Activated CD4-positive, CD25-positive, alpha-beta regulatory T cell treated with anti-CD3 and anti-CD28 coated beads, Interleukin-2, amount 50 U/mL, for 72 hours (primary cell): ENCODE measurements at regions not wholly inside any gene's neighbourhood (a gene's known extent, or its start where the extent isn't known, plus 50 kb on each side); places are given as distances from the start of the nearest gene placed in this dataset.
"Not testable (repeated sequence)": the region's sequence is repeated elsewhere in the genome, so short reads cannot be mapped to it uniquely, and the experiment has no call there.

Experiments
- DNase-seq: peaks from one replicate; pipeline ENCODE4 v3.0.0; 2021

DNA sequence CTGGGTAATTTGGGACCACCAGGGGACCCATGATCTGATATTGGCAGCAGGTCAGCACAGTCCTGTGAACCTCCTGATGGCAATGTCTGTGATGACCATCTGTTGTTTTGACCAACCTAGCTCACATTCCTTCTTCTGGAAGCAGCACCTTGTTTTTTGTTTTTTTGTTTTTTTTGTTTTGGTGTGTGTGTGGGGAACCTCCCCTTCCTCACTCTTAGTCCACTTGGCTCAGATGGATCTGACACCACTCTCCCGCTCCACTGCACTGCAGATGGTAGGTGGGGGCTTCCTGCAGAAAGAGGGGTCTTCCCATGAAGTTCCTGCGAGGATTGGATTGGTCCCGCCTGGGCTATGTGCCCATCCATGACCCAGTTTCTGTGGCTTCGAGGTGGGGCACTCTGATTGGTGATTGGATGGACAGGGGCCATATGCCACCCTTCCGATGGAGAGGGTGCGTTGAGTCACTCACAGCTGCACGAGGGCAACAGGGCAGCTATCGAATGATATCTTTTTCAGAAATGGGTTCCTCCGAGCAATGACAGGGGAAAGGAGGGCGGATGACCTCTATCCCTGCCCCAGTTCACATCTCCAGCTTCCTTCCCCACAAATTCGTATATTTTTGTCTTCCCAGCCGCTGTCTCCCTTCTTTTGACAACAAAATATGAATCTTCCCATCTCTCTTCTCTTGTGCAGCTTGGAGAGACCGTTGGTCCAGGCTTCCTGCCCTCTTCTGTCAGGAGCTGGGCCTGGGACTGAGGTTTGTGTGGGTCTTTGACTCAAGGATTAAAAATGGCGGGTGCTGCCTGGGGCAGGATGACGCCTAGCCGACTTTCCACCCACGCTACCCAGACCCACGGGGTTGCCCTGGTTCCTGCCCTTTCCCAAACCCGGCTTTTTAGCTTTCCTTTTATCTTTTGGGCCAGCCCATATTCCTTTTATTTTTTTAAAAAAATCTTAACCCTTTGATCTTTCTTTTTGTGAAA is 132.1 kb upstream of the KCNG1 start:
- no peak for DNase-seq

- no peak for DNase-seq
Measured at GRCh38 chr20:51153867-51154707, 131.2 kb upstream of the KCNG1 start.

DNA sequence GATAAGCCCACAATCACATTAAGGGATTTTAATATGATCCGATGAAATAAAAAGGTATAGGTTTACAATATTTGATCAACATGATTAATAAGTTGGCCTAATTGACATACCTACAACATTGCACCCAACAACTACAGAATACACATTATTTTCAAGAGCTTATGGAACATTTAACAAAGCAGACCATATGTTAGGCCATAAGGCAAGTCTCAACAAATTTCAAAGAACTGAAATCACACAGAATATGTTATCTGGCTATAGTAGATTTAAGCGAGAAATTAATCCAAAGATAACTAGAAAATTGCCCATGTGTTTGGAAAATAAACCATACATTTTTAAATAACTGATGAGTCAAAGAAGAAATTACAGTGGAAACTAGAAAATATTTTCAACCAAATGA is 126.0 kb upstream of the KCNG1 start:
- DNase-seq: no peak

DNA sequence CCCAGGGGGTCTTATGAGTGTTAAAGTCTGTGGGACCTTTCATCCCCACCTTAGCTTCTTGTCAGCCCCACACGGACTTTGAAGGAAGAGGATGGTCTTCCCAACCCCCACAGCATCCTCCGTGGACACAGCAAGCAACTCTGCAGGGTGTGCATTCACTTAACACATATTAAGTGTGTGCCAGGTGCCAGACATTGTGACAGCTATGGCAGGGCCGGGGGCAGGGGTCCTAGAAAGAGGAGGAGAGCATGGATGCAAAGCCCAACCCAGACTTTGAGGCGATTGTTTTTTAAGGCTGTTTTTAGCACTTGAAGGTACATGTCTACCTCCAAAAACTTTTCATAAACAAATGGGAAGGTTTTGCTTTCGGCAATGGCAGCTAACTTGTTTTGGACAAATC is 121.6 kb upstream of the KCNG1 start:
- no peak for DNase-seq

DNA sequence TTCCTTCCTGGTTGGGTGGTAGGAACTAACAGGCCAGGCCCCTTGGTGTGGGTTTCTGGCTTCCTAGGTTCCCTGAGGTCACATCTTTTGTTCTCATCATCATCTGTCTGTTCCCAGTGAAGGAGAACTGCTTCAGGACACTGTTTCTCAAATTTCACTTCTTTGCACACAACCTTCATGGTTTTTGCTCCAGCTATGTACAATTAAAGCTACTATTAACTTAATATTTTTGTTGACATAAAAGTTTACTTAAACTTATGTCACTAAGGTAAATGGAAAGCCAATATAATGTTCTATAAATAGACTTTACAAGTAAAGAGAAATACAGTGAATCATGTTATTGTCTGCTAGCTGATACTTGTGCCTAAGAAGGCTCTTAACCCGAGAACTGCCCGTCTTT is 120.7 kb upstream of the KCNG1 start:
- no peak for DNase-seq

DNA sequence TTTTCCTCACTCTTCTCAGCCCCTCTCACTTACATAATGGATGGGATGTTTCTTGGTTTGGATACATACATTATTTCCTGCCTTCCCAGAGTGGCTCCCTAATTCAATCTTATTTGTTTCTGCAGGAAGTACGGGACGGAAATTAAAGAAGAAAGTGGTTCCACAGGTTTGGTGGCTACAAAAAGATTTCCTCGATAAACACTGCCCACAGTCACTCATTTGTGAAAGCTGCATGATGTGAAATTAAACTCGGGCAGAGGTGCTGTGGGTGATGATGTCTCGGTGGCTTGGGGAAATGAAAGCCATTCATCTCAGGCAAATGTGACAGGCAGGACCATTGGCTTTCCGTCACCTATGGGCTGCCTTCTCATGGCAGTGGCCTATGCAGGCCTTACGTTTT is 119.5 kb upstream of the KCNG1 start:
- DNase-seq: no peak

- DNase-seq: no peak
Measured at GRCh38 chr20:51140671-51141070, 117.8 kb upstream of the KCNG1 start.

GRCh38 chr20:51139891-51140290 is 117.0 kb upstream of the KCNG1 start:
- DNase-seq: no peak

- no peak for DNase-seq
Measured at GRCh38 chr20:51138576-51138975, 115.7 kb upstream of the KCNG1 start.

DNA sequence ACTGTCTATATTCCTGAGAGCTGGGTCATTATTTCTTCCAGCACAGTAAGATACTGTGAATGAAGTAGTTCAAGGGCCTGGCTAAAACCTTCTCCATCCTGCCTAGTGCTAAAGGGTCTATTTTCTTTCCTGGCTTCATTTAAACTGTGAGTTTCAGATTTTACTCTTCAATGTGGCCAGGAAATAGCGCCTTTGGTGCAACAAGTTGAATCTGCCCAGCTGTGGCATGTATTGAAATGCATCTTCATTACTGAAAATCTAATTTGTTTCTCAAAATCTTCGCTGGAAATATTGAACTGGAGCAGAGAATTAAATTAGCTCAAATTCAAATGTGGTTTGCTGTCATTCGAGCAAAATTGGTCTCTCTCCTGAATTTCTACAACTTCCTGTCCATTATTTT is 114.6 kb upstream of the KCNG1 start:
- no peak for DNase-seq

- DNase-seq: no peak
Measured at GRCh38 chr20:51135926-51136715, 113.2 kb upstream of the KCNG1 start.

DNA sequence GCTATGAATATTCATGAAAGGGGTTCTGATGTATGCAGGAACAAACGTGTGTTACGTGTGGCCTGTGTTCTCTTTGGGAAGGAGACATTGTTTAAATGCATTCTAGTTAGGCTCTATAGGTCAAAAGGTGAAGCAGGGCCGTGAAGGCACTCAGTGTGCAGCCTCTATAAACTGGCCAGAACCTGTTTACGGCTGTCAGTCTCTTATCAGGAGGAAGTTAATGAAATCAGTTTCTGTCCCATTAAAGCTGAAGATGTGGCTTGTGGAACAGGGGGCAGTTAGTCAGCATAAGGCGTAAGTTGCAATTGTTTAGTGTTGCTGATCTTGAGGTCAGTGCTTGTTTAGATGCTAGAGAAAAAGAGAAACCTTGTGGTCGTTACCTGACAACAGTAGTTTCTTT is 111.5 kb upstream of the KCNG1 start:
- DNase-seq: no peak

DNA sequence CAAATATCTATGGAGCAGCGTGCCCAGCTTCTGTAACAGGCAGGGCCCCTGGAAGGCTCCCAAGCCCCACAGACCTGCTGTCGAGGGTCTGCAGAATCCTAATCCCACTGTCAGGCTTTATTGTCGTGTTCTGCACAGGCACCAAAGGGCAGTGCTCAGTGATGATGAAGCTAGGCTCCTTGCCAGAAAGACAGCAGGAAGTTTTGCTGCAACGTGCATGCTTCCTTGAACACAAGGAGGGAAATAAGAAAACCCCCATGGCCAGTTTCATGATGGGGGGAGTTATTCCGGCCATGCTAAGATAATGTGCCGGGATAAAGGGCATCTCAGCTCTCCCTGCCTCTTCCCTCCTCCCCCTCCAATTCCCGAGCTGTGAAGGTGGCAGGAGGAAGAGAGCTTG is 109.4 kb upstream of the KCNG1 start:
- DNase-seq: no peak

DNA sequence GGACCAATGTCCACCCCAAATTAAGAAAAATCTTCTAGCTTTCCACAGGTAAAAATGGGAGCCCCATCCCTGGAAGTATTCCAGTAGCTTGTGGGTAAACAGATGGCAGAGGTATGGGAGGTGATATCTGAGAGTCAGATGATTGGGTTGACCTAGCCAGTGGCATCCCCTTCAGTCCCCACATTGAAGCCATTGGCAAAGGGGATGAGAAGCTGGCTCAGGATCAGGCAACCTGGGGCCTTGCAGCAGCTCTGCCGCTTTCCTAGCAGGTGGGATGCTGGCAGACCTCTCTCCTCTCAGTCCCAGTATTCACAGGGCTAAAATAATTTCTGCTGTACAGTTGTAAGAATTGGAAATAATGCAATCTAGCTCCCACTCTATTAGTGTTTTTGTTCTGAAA is 108.9 kb upstream of the KCNG1 start:
- DNase-seq: no peak

GRCh38 chr20:51129147-51129776 is 106.4 kb upstream of the KCNG1 start:
- DNase-seq: no peak

GRCh38 chr20:51128198-51128597 is 105.3 kb upstream of the KCNG1 start:
- no peak for DNase-seq

DNA sequence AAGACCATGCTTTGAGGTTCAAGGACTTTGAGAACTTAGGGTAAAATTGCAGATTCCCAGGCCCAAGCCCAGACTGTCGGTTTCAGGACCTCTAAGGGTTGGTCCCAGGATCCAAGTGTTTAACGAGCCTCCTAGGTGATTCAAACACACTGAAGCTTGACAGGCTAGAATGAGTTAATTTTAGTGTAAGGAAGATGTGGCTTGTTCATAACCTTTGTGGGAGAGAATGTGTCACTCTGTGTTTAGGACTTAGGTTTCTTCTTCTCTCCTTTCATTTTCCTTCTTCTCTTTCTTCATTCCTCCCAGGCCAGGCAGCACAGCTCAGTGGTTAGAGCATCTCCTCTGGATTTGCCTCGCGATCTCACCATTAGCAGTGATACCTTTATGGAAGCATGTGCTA is 104.8 kb upstream of the KCNG1 start:
- DNase-seq: no peak

DNA sequence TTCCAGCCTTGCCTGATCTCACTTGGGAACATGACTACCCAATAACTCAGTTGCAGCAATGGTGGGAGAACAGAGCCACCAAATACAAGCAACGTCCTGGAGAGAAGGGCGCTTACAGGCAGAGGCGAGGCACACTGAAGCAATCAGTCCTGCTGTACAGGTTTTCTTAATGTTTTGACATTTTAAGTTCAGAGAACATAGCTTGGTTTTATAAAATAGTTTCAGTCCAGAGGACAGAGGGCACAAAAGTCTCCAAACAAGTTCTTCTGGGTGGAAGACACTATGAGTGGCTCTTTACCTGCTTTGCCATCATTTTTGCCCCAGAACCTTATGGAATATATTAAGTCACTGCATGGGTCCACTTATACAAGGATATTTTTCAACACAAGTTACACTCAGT is 103.4 kb upstream of the KCNG1 start:
- DNase-seq: no peak

GRCh38 chr20:51125780-51126179 is 102.9 kb upstream of the KCNG1 start:
- no peak for DNase-seq

- no peak for DNase-seq
Measured at GRCh38 chr20:51125105-51125504, 102.2 kb upstream of the KCNG1 start.

- not testable (repeated sequence) for DNase-seq
Measured at GRCh38 chr20:51123887-51124286, 101.0 kb upstream of the KCNG1 start.

- DNase-seq: no peak
Measured at GRCh38 chr20:51122931-51123658, 100.2 kb upstream of the KCNG1 start.
